Fibroblast of mammary gland (primary cell): ENCODE measurements at regions not wholly inside any gene's neighbourhood (a gene's known extent, or its start where the extent isn't known, plus 50 kb on each side); places are given as distances from the start of the nearest gene placed in this dataset.

Source experiments
- DNase-seq: peaks from one replicate; pipeline ENCODE4 v3.0.0-alpha.2; 2010; ENCODE audit warnings: low read depth
- H3K4me3 ChIP-seq: 2 replicates; pipeline ENCODE4 v1.5.1; 2011; ENCODE audit warnings: low read depth, mild to moderate bottlenecking, low read length, moderate library complexity; ENCODE audit not compliant: control insufficient read depth
- TF ChIP-seq, protein P1 (sequence below): conservative IDR thresholded peaks from 2 replicates; pipeline ENCODE4 v1.5.1; 2011; ENCODE audit warnings: low read depth, low read length, inconsistent platforms; ENCODE audit not compliant: control insufficient read depth, insufficient read depth

DNA sequence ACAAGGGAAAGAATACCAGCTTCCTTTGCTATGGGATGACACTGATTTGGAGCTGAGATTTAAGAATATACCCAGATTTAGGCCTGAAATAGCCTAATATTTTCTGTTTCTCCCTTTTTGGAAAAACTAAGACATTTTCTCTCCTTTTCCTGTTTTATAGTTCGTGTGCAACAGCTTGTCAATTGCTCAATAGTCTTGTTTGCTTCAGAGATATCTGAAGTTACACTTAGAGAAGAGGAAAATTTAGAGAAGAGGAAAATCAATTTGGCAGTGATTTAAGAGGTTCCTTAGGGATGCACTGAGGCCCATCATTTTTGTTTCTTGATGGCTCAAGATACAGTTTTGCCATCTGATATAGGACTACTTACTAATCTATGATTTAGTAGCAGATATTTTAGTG lies 398.6 kb downstream of the RFPL4B start:
- H3K4me3 ChIP-seq: no peak overlapping the region
- TF ChIP-seq, protein P1, sequence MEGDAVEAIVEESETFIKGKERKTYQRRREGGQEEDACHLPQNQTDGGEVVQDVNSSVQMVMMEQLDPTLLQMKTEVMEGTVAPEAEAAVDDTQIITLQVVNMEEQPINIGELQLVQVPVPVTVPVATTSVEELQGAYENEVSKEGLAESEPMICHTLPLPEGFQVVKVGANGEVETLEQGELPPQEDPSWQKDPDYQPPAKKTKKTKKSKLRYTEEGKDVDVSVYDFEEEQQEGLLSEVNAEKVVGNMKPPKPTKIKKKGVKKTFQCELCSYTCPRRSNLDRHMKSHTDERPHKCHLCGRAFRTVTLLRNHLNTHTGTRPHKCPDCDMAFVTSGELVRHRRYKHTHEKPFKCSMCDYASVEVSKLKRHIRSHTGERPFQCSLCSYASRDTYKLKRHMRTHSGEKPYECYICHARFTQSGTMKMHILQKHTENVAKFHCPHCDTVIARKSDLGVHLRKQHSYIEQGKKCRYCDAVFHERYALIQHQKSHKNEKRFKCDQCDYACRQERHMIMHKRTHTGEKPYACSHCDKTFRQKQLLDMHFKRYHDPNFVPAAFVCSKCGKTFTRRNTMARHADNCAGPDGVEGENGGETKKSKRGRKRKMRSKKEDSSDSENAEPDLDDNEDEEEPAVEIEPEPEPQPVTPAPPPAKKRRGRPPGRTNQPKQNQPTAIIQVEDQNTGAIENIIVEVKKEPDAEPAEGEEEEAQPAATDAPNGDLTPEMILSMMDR: no peak
- DNase-seq: no peak

DNA sequence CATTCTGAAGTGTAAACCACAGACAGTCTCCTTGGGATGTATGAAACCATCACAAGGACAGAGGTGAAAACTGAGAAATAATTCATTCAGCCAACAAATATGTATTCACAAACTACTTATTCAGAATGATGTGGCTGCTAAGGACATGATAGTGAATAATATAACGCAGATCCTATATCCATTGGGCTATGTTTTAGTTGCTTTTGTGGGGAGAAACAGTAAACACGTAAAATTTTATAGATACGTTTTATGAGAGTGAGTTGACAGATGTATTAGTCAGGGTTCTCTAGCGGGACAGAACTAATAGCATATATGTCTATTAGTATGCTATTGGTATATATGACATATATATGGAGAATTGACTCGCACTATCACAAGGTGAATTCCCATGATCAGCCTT lies 402.5 kb downstream of the RFPL4B start:
- DNase-seq: no peak
- H3K4me3 ChIP-seq: no peak overlapping the region
- TF ChIP-seq, protein P1: no peak

DNA sequence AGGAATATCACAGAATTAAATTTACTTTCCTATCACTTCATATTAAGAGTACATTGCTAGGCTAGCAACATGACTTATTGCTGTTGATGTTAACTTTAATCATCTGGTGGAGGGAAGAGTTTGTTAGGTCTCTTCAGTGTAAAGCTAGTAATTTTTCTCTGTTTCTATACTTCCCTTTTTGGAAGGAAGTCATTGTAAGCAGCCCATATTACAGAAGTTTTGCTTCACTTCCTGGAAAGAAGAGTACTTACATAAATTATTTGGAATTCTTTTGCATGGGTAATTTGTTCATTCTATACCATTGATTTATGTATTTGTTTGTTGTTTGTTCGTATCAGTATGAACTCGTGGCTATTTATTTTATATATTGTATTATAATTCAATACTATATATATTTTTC lies 405.2 kb downstream of the RFPL4B start:
- DNase-seq: no peak
- TF ChIP-seq, protein P1: no peak
- no peak overlapping the region for H3K4me3 ChIP-seq

DNA sequence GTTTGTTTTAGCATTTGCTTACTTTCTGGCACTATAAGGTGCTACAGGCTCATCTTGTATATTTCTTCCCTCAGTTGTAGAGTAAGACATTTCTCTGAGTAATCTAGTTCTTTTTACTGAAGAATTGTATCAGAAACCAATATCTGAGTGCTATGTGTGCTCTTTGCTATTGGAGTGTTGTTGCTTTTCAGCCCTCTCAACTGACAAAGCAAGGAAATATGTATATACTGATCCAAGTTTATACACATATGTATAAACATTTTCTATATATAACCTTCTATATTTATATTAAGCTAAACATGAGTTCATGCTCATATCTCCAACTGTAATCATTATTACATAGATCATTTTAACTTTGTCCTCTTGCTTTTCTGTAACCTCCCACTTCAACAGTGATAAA lies 405.7 kb downstream of the RFPL4B start:
- no peak for DNase-seq
- H3K4me3 ChIP-seq: no peak overlapping the region

DNA sequence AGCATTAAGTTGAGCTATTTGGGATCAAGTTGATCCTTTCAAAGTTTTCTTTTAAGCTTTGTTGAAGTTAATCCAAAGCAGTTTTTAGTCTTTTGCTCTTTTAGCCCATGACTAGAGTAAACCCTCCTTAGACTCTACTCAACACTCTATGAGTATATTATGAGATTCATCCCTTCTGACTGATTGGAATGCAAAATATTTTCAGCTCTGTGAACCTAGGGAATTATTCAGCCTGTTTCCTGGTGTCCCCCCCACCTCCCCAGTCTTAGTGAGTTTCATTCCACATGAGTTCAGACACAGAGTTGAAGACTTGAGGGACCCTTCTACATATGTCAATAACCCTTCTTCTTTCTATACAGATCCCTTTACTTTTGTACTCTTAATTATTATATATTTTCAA lies 413.7 kb downstream of the RFPL4B start:
- H3K4me3 ChIP-seq: no peak overlapping the region
- TF ChIP-seq, protein P1: no peak
- DNase-seq: no peak

More for the DNA sequence above, 405.7 kb downstream of the RFPL4B start:
- TF ChIP-seq, protein P1: no peak

DNA sequence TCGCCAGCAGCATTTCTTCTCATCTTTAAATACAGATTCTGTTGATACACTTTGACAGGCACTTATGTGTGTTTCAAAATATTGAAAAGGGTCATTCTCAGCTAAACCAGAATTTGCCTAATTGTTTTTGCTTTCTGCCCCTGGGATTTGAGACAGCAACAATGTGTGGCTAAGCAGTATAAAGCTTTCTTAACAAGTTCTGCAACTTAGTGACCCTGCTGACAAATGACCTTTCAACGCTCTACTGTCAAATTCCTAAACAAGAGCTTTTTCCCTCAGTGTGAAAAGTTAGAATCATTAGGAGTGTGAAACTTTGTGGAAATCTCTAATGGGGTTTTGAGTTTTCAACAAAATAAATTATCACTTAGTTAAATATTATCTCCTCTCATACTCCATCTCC lies 414.6 kb downstream of the RFPL4B start:
- TF ChIP-seq, protein P1: no peak
- DNase-seq: no peak
- no peak overlapping the region for H3K4me3 ChIP-seq

DNA sequence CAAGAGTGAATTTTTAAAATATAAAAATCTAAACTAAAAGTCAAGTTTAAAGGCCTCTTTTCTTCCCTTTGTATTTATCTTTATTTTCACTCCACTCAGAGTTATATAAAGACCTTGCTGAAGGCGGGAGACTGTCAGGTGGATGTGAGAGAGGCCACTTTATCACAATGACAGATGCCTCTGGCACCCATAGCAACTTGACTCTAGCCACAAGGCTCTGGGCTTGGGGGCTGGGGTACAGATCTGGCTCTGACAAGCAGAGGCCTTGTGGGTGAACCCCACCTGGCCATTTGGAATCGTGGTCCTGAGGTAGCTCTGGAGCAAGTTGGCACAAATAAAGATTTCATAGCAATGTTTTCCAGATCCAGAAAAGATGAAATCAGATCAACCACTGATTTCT lies 417.2 kb downstream of the RFPL4B start:
- no peak overlapping the region for H3K4me3 ChIP-seq
- TF ChIP-seq, protein P1: no peak
- DNase-seq: no peak
